GM12878 (cell line): ENCODE measurements at regions not wholly inside any gene's neighbourhood (a gene's known extent, or its start where the extent isn't known, plus 50 kb on each side); places are given as distances from the start of the nearest gene placed in this dataset.

Source experiments
- ATAC-seq: fragments of 200-7000 bp; cut with Tn5 transposase; 3 replicates; pipeline ENCODE4 v1.9.1; 2020; ENCODE audit warnings: mild to moderate bottlenecking, moderate library complexity
- BruUV-seq: library from RNA; stranded (reverse); fragments of 400-500 nt; replicated peaks from 2 replicates; lab custom pipeline; 2021; lab: Mats Ljungman, UMichigan
- CTCF ChIA-PET: fragments of 300-600 bp; sonication (Branson Sonifier 250); formaldehyde crosslinking; extraction: SDS; loops from one replicate; lab custom pipeline; 2021; ENCODE audit warnings: inconsistent platforms; lab: Yijun Ruan, JAX
- POLR2A ChIA-PET: fragments of 350-600 bp; formaldehyde crosslinking; extraction: SDS; loops from one replicate; lab custom pipeline; 2021; ENCODE audit warnings: inconsistent platforms; lab: Charles Lee
- RAD21 ChIA-PET: fragments of 300-600 bp; sonication (Branson Sonifier 250); formaldehyde crosslinking; loops from one replicate; lab custom pipeline; 2023; ENCODE audit warnings: antibody characterized with exemption; ENCODE audit not compliant: unreplicated experiment; lab: Charles Lee
- SMC1A ChIA-PET: fragments of 300-600 bp; sonication (Branson Sonifier 250); formaldehyde crosslinking; loops from one replicate; lab custom pipeline; 2023; ENCODE audit not compliant: unreplicated experiment, uncharacterized antibody; lab: Charles Lee
- DNase-seq: peaks from one replicate; pipeline ENCODE4 v3.0.0-alpha.2; 2011; ENCODE audit warnings: low read depth, low spot score
- FAIRE-seq: peaks from 3 replicates; lab custom pipeline; 2011; peaks lifted over from hg19 to GRCh38; lab: Jason Lieb, UNC
- H2AFZ ChIP-seq: 2 replicates; pipeline ENCODE4 v1.6.0; 2011; ENCODE audit warnings: low read depth, low read length, control low read depth; ENCODE audit not compliant: control insufficient read depth
- H3K27ac ChIP-seq: 2 replicates; pipeline ENCODE4 v1.5.1; 2011; ENCODE audit warnings: control low read depth; ENCODE audit not compliant: control insufficient read depth, insufficient read depth
- H3K27me3 ChIP-seq, 2 experiments: replicated peaks in 1 of 2; 2 replicates each; pipeline versions ENCODE4 v1.6.0 to v1.6.1; 2011; ENCODE audit warnings: low read length in 1 of 2; ENCODE audit not compliant: control insufficient read depth in 2 of 2, insufficient read depth in 2 of 2
- H3K36me3 ChIP-seq, 2 experiments: 2 replicates each; pipeline ENCODE4 v1.5.1; 2011; ENCODE audit warnings: low read length in 1 of 2; ENCODE audit not compliant: control insufficient read depth in 2 of 2, insufficient read depth in 2 of 2
- H3K4me1 ChIP-seq: 2 replicates; pipeline ENCODE4 v1.6.1; 2011; ENCODE audit warnings: mild to moderate bottlenecking, low read length, moderate library complexity, mixed read lengths; ENCODE audit not compliant: control insufficient read depth, insufficient read depth
- H3K4me2 ChIP-seq: 2 replicates; pipeline ENCODE4 v1.6.0; 2011; ENCODE audit warnings: control low read depth; ENCODE audit not compliant: control insufficient read depth, insufficient read depth
- H3K4me3 ChIP-seq: fragments of 200-600 bp; sonication (generic); 2 replicates; pipeline ENCODE4 v1.5.1; 2016
- H3K79me2 ChIP-seq: 2 replicates; pipeline ENCODE4 v1.6.0; 2011; ENCODE audit warnings: low read length; ENCODE audit not compliant: control insufficient read depth, insufficient read depth
- H3K9ac ChIP-seq: 2 replicates; pipeline ENCODE4 v1.8.0; 2011; ENCODE audit warnings: low read length, control low read depth, mixed read lengths; ENCODE audit not compliant: control insufficient read depth, insufficient read depth
- H3K9me3 ChIP-seq: replicated peaks from 3 replicates; pipeline ENCODE4 v1.5.1; 2011; ENCODE audit warnings: mild to moderate bottlenecking, low read length; ENCODE audit not compliant: control insufficient read depth, insufficient read depth
- H4K20me1 ChIP-seq: 2 replicates; pipeline ENCODE4 v1.6.0; 2011; ENCODE audit not compliant: control insufficient read depth, insufficient read depth
- BACH1 ChIP-seq: fragments of 450-650 bp; IDR thresholded peaks from 2 replicates; pipeline ENCODE4 v1.6.1; 2017; ENCODE audit warnings: mild to moderate bottlenecking, borderline replicate concordance
- CREM ChIP-seq: IDR thresholded peaks from 2 replicates; pipeline ENCODE4 v1.6.1; 2014; ENCODE audit warnings: antibody characterized with exemption, low read depth
- KDM1A ChIP-seq: fragments of 200-600 bp; sonication (generic); IDR thresholded peaks from 2 replicates; pipeline ENCODE4 v1.6.1; 2016; ENCODE audit warnings: borderline replicate concordance
- MYB ChIP-seq: fragments of 150-350 bp; IDR thresholded peaks from 2 replicates; pipeline ENCODE4 v1.6.1; 2014; ENCODE audit warnings: mild to moderate bottlenecking, low read depth, low read length, borderline replicate concordance
- PBX3 ChIP-seq: IDR thresholded peaks from 2 replicates; pipeline ENCODE4 v1.6.1; 2011; ENCODE audit warnings: mild to moderate bottlenecking, low read depth, low read length, moderate library complexity; ENCODE audit not compliant: insufficient replicate concordance
- POLR2AphosphoS2 ChIP-seq: IDR thresholded peaks from 2 replicates; pipeline ENCODE4 v1.6.1; 2011; ENCODE audit warnings: low read depth, mild to moderate bottlenecking, low read length, improper control_type of control experiment, moderate library complexity
- SPI1 ChIP-seq: IDR thresholded peaks from 2 replicates; pipeline ENCODE4 v1.6.1; 2011; ENCODE audit warnings: low read depth, mild to moderate bottlenecking, low read length, moderate library complexity, borderline replicate concordance; ENCODE audit not compliant: insufficient read depth
- SREBF2 ChIP-seq: IDR thresholded peaks from 2 replicates; pipeline ENCODE4 v1.6.1; 2012; ENCODE audit warnings: mild to moderate bottlenecking, low read length
- TAF1 ChIP-seq: IDR thresholded peaks from 2 replicates; pipeline ENCODE4 v1.6.1; 2011; ENCODE audit warnings: mild to moderate bottlenecking, low read depth, low read length, borderline replicate concordance
- WGBS: methylation state at CpG from one replicate; pipeline ENCODE4 v1.1.6; 2016; ENCODE audit warnings: low lambda C conversion rate; ENCODE audit not compliant: insufficient replicate concordance, insufficient coverage; ENCODE audit errors: missing lambda C conversion rate; 5-methylcytosine and 5-hydroxymethylcytosine counted together
- in situ Hi-C: fragments of 300-500 bp; cut with MboI; formaldehyde crosslinking; loops from 9 replicates; pipeline ENCODE4 v1.14.3; 2018; ENCODE audit warnings: mixed read lengths
- intact Hi-C: fragments of 100-400 bp; cut with micrococcal nuclease; formaldehyde crosslinking; loops from one replicate; pipeline ENCODE4 v1.14.2; 2022; ENCODE audit not compliant: unreplicated experiment
- TF ChIP-seq, protein P1 (sequence below): IDR thresholded peaks from 2 replicates; pipeline ENCODE4 v1.6.1; 2012; ENCODE audit warnings: low read depth, low read length, improper control_type of control experiment

DNA sequence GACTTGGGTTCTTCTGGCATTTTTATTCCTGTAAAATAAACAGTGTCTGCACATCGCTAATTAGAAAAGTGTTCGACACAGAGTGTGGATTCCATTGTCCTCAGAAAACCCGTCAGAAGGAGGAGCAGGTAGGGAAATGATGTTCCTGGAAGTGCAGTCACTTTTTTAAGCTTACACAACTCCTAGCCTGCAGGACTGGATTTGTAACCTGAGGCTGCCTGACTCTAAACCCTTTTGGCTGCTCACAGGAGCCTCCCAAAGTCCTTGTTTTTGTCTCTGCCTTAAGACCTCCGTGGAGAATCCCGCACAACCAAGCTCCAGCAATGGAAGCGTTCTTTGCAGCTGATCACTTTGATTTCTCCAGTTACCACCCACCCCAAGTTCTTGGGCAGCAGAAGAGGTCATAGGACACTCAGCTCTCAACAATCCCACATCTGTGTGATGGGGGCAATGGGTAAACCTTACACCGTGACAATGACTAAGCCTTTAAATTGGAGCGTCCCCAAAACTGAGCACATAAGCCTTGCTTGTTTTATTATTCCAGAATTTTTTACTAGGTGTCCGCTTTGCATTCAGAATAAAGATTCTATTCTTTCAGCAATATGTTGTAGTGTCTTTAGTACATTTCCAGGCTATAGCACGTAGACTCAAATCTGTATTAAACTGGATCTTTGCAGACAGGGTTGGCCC is 227.9 kb downstream of the TBXT start:
- in situ Hi-C loops = no loop called here
- Histone ChIP-seq H3K79me2 (no peaks in the 10 kb centered on the region), H3K9me3 (no peaks in the 10 kb centered on the region; the same call in 2 of the 3 replicates)

More for the DNA sequence above, 227.9 kb downstream of the TBXT start:
- ChIA-PET POLR2A (no interaction called here), CTCF (no interaction called here), RAD21 (no interaction called here), SMC1A (no interaction called here)
- H4K20me1 ChIP-seq = no peaks in the 10 kb centered on the region
- TF ChIP-seq POLR2AphosphoS2 = no peak
- no peak for TF ChIP-seq TAF1
- no peak for TF ChIP-seq CREM
- TF ChIP-seq KDM1A = no peak
- TF ChIP-seq BACH1 = no peak
- no peak for TF ChIP-seq SREBF2
- TF ChIP-seq SPI1 = no peak
- TF ChIP-seq, protein P1, sequence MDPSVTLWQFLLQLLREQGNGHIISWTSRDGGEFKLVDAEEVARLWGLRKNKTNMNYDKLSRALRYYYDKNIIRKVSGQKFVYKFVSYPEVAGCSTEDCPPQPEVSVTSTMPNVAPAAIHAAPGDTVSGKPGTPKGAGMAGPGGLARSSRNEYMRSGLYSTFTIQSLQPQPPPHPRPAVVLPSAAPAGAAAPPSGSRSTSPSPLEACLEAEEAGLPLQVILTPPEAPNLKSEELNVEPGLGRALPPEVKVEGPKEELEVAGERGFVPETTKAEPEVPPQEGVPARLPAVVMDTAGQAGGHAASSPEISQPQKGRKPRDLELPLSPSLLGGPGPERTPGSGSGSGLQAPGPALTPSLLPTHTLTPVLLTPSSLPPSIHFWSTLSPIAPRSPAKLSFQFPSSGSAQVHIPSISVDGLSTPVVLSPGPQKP = no peak
- no peak for TF ChIP-seq MYB
- TF ChIP-seq PBX3 = no peak
- no peaks in the 10 kb centered on the region for H3K4me1 ChIP-seq
- FAIRE-seq (no peak), DNase-seq (no peak), ATAC-seq (no peak)
- 44% methylated on average over 10 of the region's 10 CpGs for WGBS
- BruUV-seq = no TSS peak
- no peak overlapping the region for H3K9ac ChIP-seq
- H3K4me2 ChIP-seq = no peak overlapping the region
- H3K27ac ChIP-seq = no peak overlapping the region
- H3K36me3 ChIP-seq = no peaks in the 10 kb centered on the region
- no peak overlapping the region for H3K4me3 ChIP-seq
- no peaks in the 10 kb centered on the region; a peak in 1 of 4 replicates for H3K27me3 ChIP-seq
- intact Hi-C loops = no loop called here
- no peak overlapping the region for H2AFZ ChIP-seq
